ENCODE measurements at regions not wholly inside any gene's neighbourhood (a gene's known extent, or its start where the extent isn't known, plus 50 kb on each side); places are given as distances from the start of the nearest gene placed in this dataset.

- H3K4me3 Mint-ChIP-seq (ENCODE audit: unreplicated experiment), result no peak overlapping the region
- no peaks in the 10 kb centered on the region for H3K36me3 Mint-ChIP-seq (ENCODE audit: low read depth, unreplicated experiment)
- H3K27ac Mint-ChIP-seq (ENCODE audit: unreplicated experiment), result no peak overlapping the region
- no peaks in the 10 kb centered on the region for H3K4me1 ChIP-seq (ENCODE audit: insufficient read depth, low read length)
- TF ChIP-seq CTCF (IDR thresholded peaks at IDR 0.05; ENCODE audit: insufficient read depth, low read depth, low read length), result no peak
- no peak for TF ChIP-seq EZH2 (IDR thresholded peaks at IDR 0.05; ENCODE audit: insufficient read depth, low read length)
- H3K4me1 Mint-ChIP-seq (ENCODE audit: low read depth, unreplicated experiment), result no peaks in the 10 kb centered on the region
- H4K20me1 ChIP-seq (ENCODE audit: insufficient read depth, low read length), result no peaks in the 10 kb centered on the region
- no peaks in the 10 kb centered on the region for H3K9me3 ChIP-seq (ENCODE audit: insufficient read depth, low read depth, low read length)
- no peaks in the 10 kb centered on the region for H3K79me2 ChIP-seq (ENCODE audit: insufficient read depth, low read length)
- no peaks in the 10 kb centered on the region for H3K36me3 ChIP-seq (ENCODE audit: insufficient read depth, low read length)
- H3K9me3 Mint-ChIP-seq (ENCODE audit: unreplicated experiment), result peaks cover 7% of the 10 kb centered on the region
- H3K9ac ChIP-seq (ENCODE audit: low read length), result no peak overlapping the region
- no peak overlapping the region for H3K27ac ChIP-seq (ENCODE audit: low read depth, low read length)
- peaks cover 2% of the 10 kb centered on the region for H3K27me3 Mint-ChIP-seq (ENCODE audit: low read depth, unreplicated experiment)
- H3K4me2 ChIP-seq (ENCODE audit: low read length), result no peak overlapping the region
- FAIRE-seq, result no peak
- no peak for DNase-seq (ENCODE audit: low read depth)
- no peak overlapping the region for H2AFZ ChIP-seq (ENCODE audit: low read depth, low read length)
- H3K4me3 ChIP-seq (ENCODE audit: insufficient read depth, low read depth, low read length), result no peak overlapping the region
- H3K27me3 ChIP-seq (ENCODE audit: insufficient read depth, low read length), result no peaks in the 10 kb centered on the region
These were observed 147.2 kb upstream of the CD180 start for GRCh38 chr5:67343835-67344234.

GRCh38 chr5:67341478-67341877, 144.9 kb upstream of the CD180 start:
- FAIRE-seq (no peak), DNase-seq (ENCODE audit: low read depth) (no peak)
- peaks cover 2% of the 10 kb centered on the region for H3K27me3 Mint-ChIP-seq (ENCODE audit: low read depth, unreplicated experiment)
- Histone ChIP-seq H3K9ac (ENCODE audit: low read length) (no peak overlapping the region), H3K4me2 (ENCODE audit: low read length) (no peak overlapping the region), H3K4me3 (ENCODE audit: insufficient read depth, low read depth, low read length) (no peak overlapping the region), H3K4me1 (ENCODE audit: insufficient read depth, low read length) (no peaks in the 10 kb centered on the region), H4K20me1 (ENCODE audit: insufficient read depth, low read length) (no peaks in the 10 kb centered on the region), H3K27me3 (ENCODE audit: insufficient read depth, low read length) (no peaks in the 10 kb centered on the region), H2AFZ (ENCODE audit: low read depth, low read length) (no peak overlapping the region), H3K9me3 (ENCODE audit: insufficient read depth, low read depth, low read length) (no peaks in the 10 kb centered on the region), H3K27ac (ENCODE audit: low read depth, low read length) (no peak overlapping the region), H3K36me3 (ENCODE audit: insufficient read depth, low read length) (no peaks in the 10 kb centered on the region), H3K79me2 (ENCODE audit: insufficient read depth, low read length) (no peaks in the 10 kb centered on the region)
- H3K36me3 Mint-ChIP-seq (ENCODE audit: low read depth, unreplicated experiment), result no peaks in the 10 kb centered on the region
- no peak overlapping the region for H3K4me3 Mint-ChIP-seq (ENCODE audit: unreplicated experiment)
- TF ChIP-seq CTCF (IDR thresholded peaks at IDR 0.05; ENCODE audit: insufficient read depth, low read depth, low read length) (no peak), EZH2 (IDR thresholded peaks at IDR 0.05; ENCODE audit: insufficient read depth, low read length) (no peak)
- no peaks in the 10 kb centered on the region for H3K4me1 Mint-ChIP-seq (ENCODE audit: low read depth, unreplicated experiment)
- peaks cover 7% of the 10 kb centered on the region for H3K9me3 Mint-ChIP-seq (ENCODE audit: unreplicated experiment)
- H3K27ac Mint-ChIP-seq (ENCODE audit: unreplicated experiment), result no peak overlapping the region

- peaks cover 2% of the 10 kb centered on the region for H3K27me3 Mint-ChIP-seq (ENCODE audit: low read depth, unreplicated experiment)
- no peak overlapping the region for H3K27ac Mint-ChIP-seq (ENCODE audit: unreplicated experiment)
- no peaks in the 10 kb centered on the region for H3K36me3 Mint-ChIP-seq (ENCODE audit: low read depth, unreplicated experiment)
- FAIRE-seq (no peak), DNase-seq (ENCODE audit: low read depth) (no peak)
- no peaks in the 10 kb centered on the region for H3K36me3 ChIP-seq (ENCODE audit: insufficient read depth, low read length)
- no peaks in the 10 kb centered on the region for H3K27me3 ChIP-seq (ENCODE audit: insufficient read depth, low read length)
- no peak overlapping the region for H3K4me3 ChIP-seq (ENCODE audit: insufficient read depth, low read depth, low read length)
- H3K4me1 Mint-ChIP-seq (ENCODE audit: low read depth, unreplicated experiment), result no peaks in the 10 kb centered on the region
- H2AFZ ChIP-seq (ENCODE audit: low read depth, low read length), result no peak overlapping the region
- no peaks in the 10 kb centered on the region for H3K4me1 ChIP-seq (ENCODE audit: insufficient read depth, low read length)
- no peak overlapping the region for H3K27ac ChIP-seq (ENCODE audit: low read depth, low read length)
- no peaks in the 10 kb centered on the region for H3K79me2 ChIP-seq (ENCODE audit: insufficient read depth, low read length)
- TF ChIP-seq CTCF (IDR thresholded peaks at IDR 0.05; ENCODE audit: insufficient read depth, low read depth, low read length) (no peak), EZH2 (IDR thresholded peaks at IDR 0.05; ENCODE audit: insufficient read depth, low read length) (no peak)
- no peak overlapping the region for H3K4me3 Mint-ChIP-seq (ENCODE audit: unreplicated experiment)
- H3K9me3 ChIP-seq (ENCODE audit: insufficient read depth, low read depth, low read length), result no peaks in the 10 kb centered on the region
- peaks cover 3% of the 10 kb centered on the region for H3K9me3 Mint-ChIP-seq (ENCODE audit: unreplicated experiment)
- H4K20me1 ChIP-seq (ENCODE audit: insufficient read depth, low read length), result no peaks in the 10 kb centered on the region
- H3K9ac ChIP-seq (ENCODE audit: low read length), result no peak overlapping the region
- H3K4me2 ChIP-seq (ENCODE audit: low read length), result no peak overlapping the region
These were observed 142.7 kb upstream of the CD180 start for GRCh38 chr5:67339219-67339767.

All from astrocyte (in vitro differentiated cells and primary cell).